GM12878 (cell line): ENCODE measurements at regions not wholly inside any gene's neighbourhood (a gene's known extent, or its start where the extent isn't known, plus 50 kb on each side); places are given as distances from the start of the nearest gene placed in this dataset.

Experiments used
- ATAC-seq: fragments of 200-7000 bp; cut with Tn5 transposase; 3 replicates; pipeline ENCODE4 v1.9.1; 2020; ENCODE audit warnings: mild to moderate bottlenecking, moderate library complexity
- BruUV-seq: library from RNA; stranded (reverse); fragments of 400-500 nt; replicated peaks from 2 replicates; lab custom pipeline; 2021; lab: Mats Ljungman, UMichigan
- CTCF ChIA-PET: fragments of 300-600 bp; sonication (Branson Sonifier 250); formaldehyde crosslinking; extraction: SDS; loops from one replicate; lab custom pipeline; 2021; ENCODE audit warnings: inconsistent platforms; lab: Yijun Ruan, JAX
- POLR2A ChIA-PET: fragments of 350-600 bp; formaldehyde crosslinking; extraction: SDS; loops from one replicate; lab custom pipeline; 2021; ENCODE audit warnings: inconsistent platforms; lab: Charles Lee
- RAD21 ChIA-PET: fragments of 300-600 bp; sonication (Branson Sonifier 250); formaldehyde crosslinking; loops from one replicate; lab custom pipeline; 2023; ENCODE audit warnings: antibody characterized with exemption; ENCODE audit not compliant: unreplicated experiment; lab: Charles Lee
- SMC1A ChIA-PET: fragments of 300-600 bp; sonication (Branson Sonifier 250); formaldehyde crosslinking; loops from one replicate; lab custom pipeline; 2023; ENCODE audit not compliant: unreplicated experiment, uncharacterized antibody; lab: Charles Lee
- DNase-seq: peaks from one replicate; pipeline ENCODE4 v3.0.0-alpha.2; 2011; ENCODE audit warnings: low read depth, low spot score
- FAIRE-seq: peaks from 3 replicates; lab custom pipeline; 2011; peaks lifted over from hg19 to GRCh38; lab: Jason Lieb, UNC
- H2AFZ ChIP-seq: 2 replicates; pipeline ENCODE4 v1.6.0; 2011; ENCODE audit warnings: low read depth, low read length, control low read depth; ENCODE audit not compliant: control insufficient read depth
- H3K27ac ChIP-seq: 2 replicates; pipeline ENCODE4 v1.5.1; 2011; ENCODE audit warnings: control low read depth; ENCODE audit not compliant: control insufficient read depth, insufficient read depth
- H3K27me3 ChIP-seq, 2 experiments: replicated peaks in 1 of 2; 2 replicates each; pipeline versions ENCODE4 v1.6.0 to v1.6.1; 2011; ENCODE audit warnings: low read length in 1 of 2; ENCODE audit not compliant: control insufficient read depth in 2 of 2, insufficient read depth in 2 of 2
- H3K36me3 ChIP-seq, 2 experiments: 2 replicates each; pipeline ENCODE4 v1.5.1; 2011; ENCODE audit warnings: low read length in 1 of 2; ENCODE audit not compliant: control insufficient read depth in 2 of 2, insufficient read depth in 2 of 2
- H3K4me1 ChIP-seq: 2 replicates; pipeline ENCODE4 v1.6.1; 2011; ENCODE audit warnings: mild to moderate bottlenecking, low read length, moderate library complexity, mixed read lengths; ENCODE audit not compliant: control insufficient read depth, insufficient read depth
- H3K4me2 ChIP-seq: 2 replicates; pipeline ENCODE4 v1.6.0; 2011; ENCODE audit warnings: control low read depth; ENCODE audit not compliant: control insufficient read depth, insufficient read depth
- H3K4me3 ChIP-seq: fragments of 200-600 bp; sonication (generic); 2 replicates; pipeline ENCODE4 v1.5.1; 2016
- H3K79me2 ChIP-seq: 2 replicates; pipeline ENCODE4 v1.6.0; 2011; ENCODE audit warnings: low read length; ENCODE audit not compliant: control insufficient read depth, insufficient read depth
- H3K9ac ChIP-seq: 2 replicates; pipeline ENCODE4 v1.8.0; 2011; ENCODE audit warnings: low read length, control low read depth, mixed read lengths; ENCODE audit not compliant: control insufficient read depth, insufficient read depth
- H3K9me3 ChIP-seq: replicated peaks from 3 replicates; pipeline ENCODE4 v1.5.1; 2011; ENCODE audit warnings: mild to moderate bottlenecking, low read length; ENCODE audit not compliant: control insufficient read depth, insufficient read depth
- H4K20me1 ChIP-seq: 2 replicates; pipeline ENCODE4 v1.6.0; 2011; ENCODE audit not compliant: control insufficient read depth, insufficient read depth
- CBX3 ChIP-seq: fragments of 200-600 bp; sonication (generic); IDR thresholded peaks from 2 replicates; pipeline ENCODE4 v1.6.1; 2016; ENCODE audit warnings: low read depth, borderline replicate concordance
- FOXK2 ChIP-seq: fragments of 450-650 bp; IDR thresholded peaks from 2 replicates; pipeline ENCODE4 v1.6.1; 2017; ENCODE audit warnings: mild to moderate bottlenecking, moderate library complexity
- MEF2A ChIP-seq: IDR thresholded peaks from 2 replicates; pipeline ENCODE4 v1.6.1; 2011; ENCODE audit warnings: low read depth, mild to moderate bottlenecking, low read length, moderate library complexity; ENCODE audit not compliant: insufficient read depth
- NFXL1 ChIP-seq: fragments of 450-650 bp; IDR thresholded peaks from 2 replicates; pipeline ENCODE4 v1.6.1; 2017; ENCODE audit warnings: antibody characterized with exemption, mild to moderate bottlenecking, borderline replicate concordance
- PAX5 ChIP-seq: IDR thresholded peaks from 2 replicates; pipeline ENCODE4 v1.6.1; 2011; ENCODE audit warnings: low read depth, low read length, borderline replicate concordance
- RAD51 ChIP-seq: fragments of 450-650 bp; IDR thresholded peaks from 2 replicates; pipeline ENCODE4 v1.6.1; 2016; ENCODE audit warnings: moderate library complexity, mild to moderate bottlenecking, inconsistent platforms
- ZBTB4 ChIP-seq: fragments of 450-650 bp; formaldehyde crosslinking; IDR thresholded peaks from 2 replicates; pipeline ENCODE4 v1.4.0; 2022; ENCODE audit warnings: mild to moderate bottlenecking, moderate library complexity
- WGBS: methylation state at CpG from one replicate; pipeline ENCODE4 v1.1.6; 2016; ENCODE audit warnings: low lambda C conversion rate; ENCODE audit not compliant: insufficient replicate concordance, insufficient coverage; ENCODE audit errors: missing lambda C conversion rate; 5-methylcytosine and 5-hydroxymethylcytosine counted together
- in situ Hi-C: fragments of 300-500 bp; cut with MboI; formaldehyde crosslinking; loops from 9 replicates; pipeline ENCODE4 v1.14.3; 2018; ENCODE audit warnings: mixed read lengths
- intact Hi-C: fragments of 100-400 bp; cut with micrococcal nuclease; formaldehyde crosslinking; loops from one replicate; pipeline ENCODE4 v1.14.2; 2022; ENCODE audit not compliant: unreplicated experiment
- TF ChIP-seq, protein P1 (sequence below): fragments of 450-650 bp; IDR thresholded peaks from 2 replicates; pipeline ENCODE4 v1.6.1; 2017; ENCODE audit warnings: mild to moderate bottlenecking, moderate library complexity
- TF ChIP-seq, protein P2 (sequence below): fragments of 450-650 bp; IDR thresholded peaks from 2 replicates; pipeline ENCODE4 v1.6.1; 2016; ENCODE audit warnings: mild to moderate bottlenecking, moderate library complexity, borderline replicate concordance
- TF ChIP-seq, protein P3 (sequence below): IDR thresholded peaks from 2 replicates; pipeline ENCODE4 v1.6.1; 2012; ENCODE audit warnings: low read depth, low read length, improper control_type of control experiment

DNA sequence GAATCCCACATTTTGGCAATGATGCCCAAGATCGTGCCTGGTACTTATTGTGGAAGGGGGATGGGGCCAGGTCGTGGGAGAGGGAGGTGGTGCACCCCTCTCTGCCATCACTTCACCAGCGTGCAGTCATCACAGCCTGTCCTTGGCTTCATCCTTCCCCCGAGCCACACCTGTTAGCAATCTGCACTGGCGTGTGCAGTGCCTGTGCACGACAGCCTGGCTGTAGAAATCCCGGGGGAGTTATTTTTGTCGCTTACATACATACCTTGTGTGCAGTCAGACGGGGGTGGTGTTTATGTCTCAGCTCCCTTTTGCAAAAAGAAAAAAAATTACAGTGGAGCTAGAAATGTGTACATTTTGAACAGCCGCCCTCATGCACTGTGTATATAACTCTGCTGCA lies 216.0 kb downstream of the TLE3 start (continued):
- TF ChIP-seq, protein P1, sequence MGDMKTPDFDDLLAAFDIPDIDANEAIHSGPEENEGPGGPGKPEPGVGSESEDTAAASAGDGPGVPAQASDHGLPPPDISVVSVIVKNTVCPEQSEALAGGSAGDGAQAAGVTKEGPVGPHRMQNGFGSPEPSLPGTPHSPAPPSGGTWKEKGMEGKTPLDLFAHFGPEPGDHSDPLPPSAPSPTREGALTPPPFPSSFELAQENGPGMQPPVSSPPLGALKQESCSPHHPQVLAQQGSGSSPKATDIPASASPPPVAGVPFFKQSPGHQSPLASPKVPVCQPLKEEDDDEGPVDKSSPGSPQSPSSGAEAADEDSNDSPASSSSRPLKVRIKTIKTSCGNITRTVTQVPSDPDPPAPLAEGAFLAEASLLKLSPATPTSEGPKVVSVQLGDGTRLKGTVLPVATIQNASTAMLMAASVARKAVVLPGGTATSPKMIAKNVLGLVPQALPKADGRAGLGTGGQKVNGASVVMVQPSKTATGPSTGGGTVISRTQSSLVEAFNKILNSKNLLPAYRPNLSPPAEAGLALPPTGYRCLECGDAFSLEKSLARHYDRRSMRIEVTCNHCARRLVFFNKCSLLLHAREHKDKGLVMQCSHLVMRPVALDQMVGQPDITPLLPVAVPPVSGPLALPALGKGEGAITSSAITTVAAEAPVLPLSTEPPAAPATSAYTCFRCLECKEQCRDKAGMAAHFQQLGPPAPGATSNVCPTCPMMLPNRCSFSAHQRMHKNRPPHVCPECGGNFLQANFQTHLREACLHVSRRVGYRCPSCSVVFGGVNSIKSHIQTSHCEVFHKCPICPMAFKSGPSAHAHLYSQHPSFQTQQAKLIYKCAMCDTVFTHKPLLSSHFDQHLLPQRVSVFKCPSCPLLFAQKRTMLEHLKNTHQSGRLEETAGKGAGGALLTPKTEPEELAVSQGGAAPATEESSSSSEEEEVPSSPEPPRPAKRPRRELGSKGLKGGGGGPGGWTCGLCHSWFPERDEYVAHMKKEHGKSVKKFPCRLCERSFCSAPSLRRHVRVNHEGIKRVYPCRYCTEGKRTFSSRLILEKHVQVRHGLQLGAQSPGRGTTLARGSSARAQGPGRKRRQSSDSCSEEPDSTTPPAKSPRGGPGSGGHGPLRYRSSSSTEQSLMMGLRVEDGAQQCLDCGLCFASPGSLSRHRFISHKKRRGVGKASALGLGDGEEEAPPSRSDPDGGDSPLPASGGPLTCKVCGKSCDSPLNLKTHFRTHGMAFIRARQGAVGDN = no peak

GRCh38 chr15:69883306-69883705 lies 214.4 kb downstream of the TLE3 start:
- intact Hi-C loops = no loop called here
- Histone ChIP-seq H3K9ac (no peak overlapping the region), H3K4me1 (peaks cover 17% of the 10 kb centered on the region), H3K36me3 (no peaks in the 10 kb centered on the region), H3K4me2 (no peak overlapping the region), H2AFZ (no peak overlapping the region), H3K79me2 (no peaks in the 10 kb centered on the region), H3K27ac (no peak overlapping the region), H3K9me3 (peaks cover 2% of the 10 kb centered on the region; the same call in 1 of the 3 replicates), H3K4me3 (no peak overlapping the region), H4K20me1 (no peaks in the 10 kb centered on the region), H3K27me3 (peaks cover 0 to 3% of the 10 kb centered on the region in 2 experiments; a peak in 1 of 4 replicates)
- no peak for DNase-seq
- ChIA-PET SMC1A (no interaction called here), RAD21 (interaction anchor here (1.5 kb wide), 1 partner anchor 217 kb away, joined by 3 read pairs; no protein-coding TSS in a partner anchor), POLR2A (interaction anchor here (0.5 to 0.6 kb wide), 2 partner anchors 38 to 565 kb away, joined by 3 to 5 read pairs; no protein-coding TSS in a partner anchor), CTCF (interaction anchor here (1.4 kb wide), 1 partner anchor 155 kb away, joined by 3 read pairs; no protein-coding TSS in a partner anchor)
- ATAC-seq = no peak
- BruUV-seq = no TSS peak
- FAIRE-seq = no peak
- in situ Hi-C loops = no loop called here
- WGBS = 97% methylated on average over 2 of the region's 2 CpGs
- TF ChIP-seq ZBTB4 (CRISPR knock-in tag) (no peak), FOXK2 (no peak), MEF2A (no peak), RAD51 (no peak), PAX5 (no peak), NFXL1 (no peak), CBX3 (no peak)
- TF ChIP-seq, protein P2, sequence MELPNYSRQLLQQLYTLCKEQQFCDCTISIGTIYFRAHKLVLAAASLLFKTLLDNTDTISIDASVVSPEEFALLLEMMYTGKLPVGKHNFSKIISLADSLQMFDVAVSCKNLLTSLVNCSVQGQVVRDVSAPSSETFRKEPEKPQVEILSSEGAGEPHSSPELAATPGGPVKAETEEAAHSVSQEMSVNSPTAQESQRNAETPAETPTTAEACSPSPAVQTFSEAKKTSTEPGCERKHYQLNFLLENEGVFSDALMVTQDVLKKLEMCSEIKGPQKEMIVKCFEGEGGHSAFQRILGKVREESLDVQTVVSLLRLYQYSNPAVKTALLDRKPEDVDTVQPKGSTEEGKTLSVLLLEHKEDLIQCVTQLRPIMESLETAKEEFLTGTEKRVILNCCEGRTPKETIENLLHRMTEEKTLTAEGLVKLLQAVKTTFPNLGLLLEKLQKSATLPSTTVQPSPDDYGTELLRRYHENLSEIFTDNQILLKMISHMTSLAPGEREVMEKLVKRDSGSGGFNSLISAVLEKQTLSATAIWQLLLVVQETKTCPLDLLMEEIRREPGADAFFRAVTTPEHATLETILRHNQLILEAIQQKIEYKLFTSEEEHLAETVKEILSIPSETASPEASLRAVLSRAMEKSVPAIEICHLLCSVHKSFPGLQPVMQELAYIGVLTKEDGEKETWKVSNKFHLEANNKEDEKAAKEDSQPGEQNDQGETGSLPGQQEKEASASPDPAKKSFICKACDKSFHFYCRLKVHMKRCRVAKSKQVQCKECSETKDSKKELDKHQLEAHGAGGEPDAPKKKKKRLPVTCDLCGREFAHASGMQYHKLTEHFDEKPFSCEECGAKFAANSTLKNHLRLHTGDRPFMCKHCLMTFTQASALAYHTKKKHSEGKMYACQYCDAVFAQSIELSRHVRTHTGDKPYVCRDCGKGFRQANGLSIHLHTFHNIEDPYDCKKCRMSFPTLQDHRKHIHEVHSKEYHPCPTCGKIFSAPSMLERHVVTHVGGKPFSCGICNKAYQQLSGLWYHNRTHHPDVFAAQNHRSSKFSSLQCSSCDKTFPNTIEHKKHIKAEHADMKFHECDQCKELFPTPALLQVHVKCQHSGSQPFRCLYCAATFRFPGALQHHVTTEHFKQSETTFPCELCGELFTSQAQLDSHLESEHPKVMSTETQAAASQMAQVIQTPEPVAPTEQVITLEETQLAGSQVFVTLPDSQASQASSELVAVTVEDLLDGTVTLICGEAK = no peak
- TF ChIP-seq, protein P3, sequence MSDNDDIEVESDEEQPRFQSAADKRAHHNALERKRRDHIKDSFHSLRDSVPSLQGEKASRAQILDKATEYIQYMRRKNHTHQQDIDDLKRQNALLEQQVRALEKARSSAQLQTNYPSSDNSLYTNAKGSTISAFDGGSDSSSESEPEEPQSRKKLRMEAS = no peak
